Dermis microvascular lymphatic vessel endothelial cell (primary cell): ENCODE measurements at regions not wholly inside any gene's neighbourhood (a gene's known extent, or its start where the extent isn't known, plus 50 kb on each side); places are given as distances from the start of the nearest gene placed in this dataset.
A peak's percentile ranks its signal among the peaks of the same experiment; 100 is the strongest.
"Not testable (repeated sequence)": the region's sequence is repeated elsewhere in the genome, so short reads cannot be mapped to it uniquely, and the experiment has no call there.

Experiments used
- DNase-seq, 2 donors: peaks; one replicate each; pipeline versions ENCODE4 v3.0.0 to v3.0.0-alpha.2; 2010; ENCODE audit warnings: low read depth in 2 of 2

GRCh38 chr3:99586701-99587100 is 51.7 kb upstream of the COL8A1 start:
- peak in 1 of 2 donors; percentile 14 for DNase-seq

- no peak for DNase-seq
Measured at GRCh38 chr3:99579965-99580364, 58.4 kb upstream of the COL8A1 start.

GRCh38 chr3:99579246-99579645 is 59.1 kb upstream of the COL8A1 start:
- DNase-seq, result peak in 1 of 2 donors; percentile 46

- peak in 1 of 2 donors; percentile 85 for DNase-seq
Measured at GRCh38 chr3:99578339-99578970, 59.9 kb upstream of the COL8A1 start.

GRCh38 chr3:99576904-99577559 is 61.4 kb upstream of the COL8A1 start:
- DNase-seq, result no peak

- DNase-seq, result no peak
Measured at GRCh38 chr3:99575683-99576082, 62.7 kb upstream of the COL8A1 start.

- DNase-seq, result no peak
Measured at GRCh38 chr3:99570061-99570460, 68.3 kb upstream of the COL8A1 start.

- no peak for DNase-seq
Measured at GRCh38 chr3:99568663-99569335, 69.6 kb upstream of the COL8A1 start.

- DNase-seq, result no peak
Measured at GRCh38 chr3:99565331-99565730, 73.1 kb upstream of the COL8A1 start.

- DNase-seq, result no peak
Measured at GRCh38 chr3:99562990-99563607, 75.3 kb upstream of the COL8A1 start.

GRCh38 chr3:99562138-99562537 is 76.3 kb upstream of the COL8A1 start:
- DNase-seq, result peak in 1 of 2 donors; percentile 55

GRCh38 chr3:99561056-99561455 is 77.3 kb upstream of the COL8A1 start:
- DNase-seq, result no peak

- DNase-seq, result no peak
Measured at GRCh38 chr3:99559196-99559595, 79.2 kb upstream of the COL8A1 start.

- not testable (repeated sequence) for DNase-seq
Measured at GRCh38 chr3:99555885-99556284, 82.5 kb upstream of the COL8A1 start.

- DNase-seq, result peak in 1 of 2 donors; percentile 32
Measured at GRCh38 chr3:99551520-99551919, 86.9 kb upstream of the COL8A1 start.

- peak in 1 of 2 donors; percentile 81 for DNase-seq
Measured at GRCh38 chr3:99549957-99550603, 88.3 kb upstream of the COL8A1 start.

- DNase-seq, result peak in 1 of 2 donors; percentile 86
Measured at GRCh38 chr3:99549220-99549619, 89.2 kb upstream of the COL8A1 start.

GRCh38 chr3:99548674-99549073 is 89.7 kb upstream of the COL8A1 start:
- DNase-seq, result peak in 1 of 2 donors; percentile 80

GRCh38 chr3:99545941-99546580 is 92.3 kb upstream of the COL8A1 start:
- peak in 1 of 2 donors; percentile 81 for DNase-seq

GRCh38 chr3:99544786-99545281 is 93.6 kb upstream of the COL8A1 start:
- DNase-seq, result peak in 1 of 2 donors; percentile 97

GRCh38 chr3:99543796-99544195 is 94.6 kb upstream of the COL8A1 start:
- DNase-seq, result peak in 1 of 2 donors; percentile 19
